Astrocyte (in vitro differentiated cells and primary cell): ENCODE measurements at regions not wholly inside any gene's neighbourhood (a gene's known extent, or its start where the extent isn't known, plus 50 kb on each side); places are given as distances from the start of the nearest gene placed in this dataset.

Experiments
- DNase-seq: peaks from one replicate; pipeline ENCODE4 v3.0.0-alpha.2; 2010; ENCODE audit warnings: low read depth
- FAIRE-seq: peaks from 2 replicates; lab custom pipeline; 2011; peaks lifted over from hg19 to GRCh38; lab: Jason Lieb, UNC
- H2AFZ ChIP-seq: 2 replicates; pipeline ENCODE4 v1.6.0; 2012; ENCODE audit warnings: low read depth, low read length, inconsistent platforms
- H3K27ac ChIP-seq: 2 replicates; pipeline ENCODE4 v1.5.1; 2011; ENCODE audit warnings: low read depth, low read length, inconsistent platforms
- H3K27me3 ChIP-seq: 2 replicates; pipeline ENCODE4 v1.6.0; 2011; ENCODE audit warnings: low read length, inconsistent platforms; ENCODE audit not compliant: insufficient read depth
- H3K36me3 ChIP-seq: 2 replicates; pipeline ENCODE4 v1.5.1; 2011; ENCODE audit warnings: low read length, inconsistent platforms; ENCODE audit not compliant: insufficient read depth
- H3K4me1 ChIP-seq: 2 replicates; pipeline ENCODE4 v1.5.1; 2011; ENCODE audit warnings: low read length, inconsistent platforms; ENCODE audit not compliant: insufficient read depth
- H3K4me2 ChIP-seq: 2 replicates; pipeline ENCODE4 v1.6.0; 2012; ENCODE audit warnings: low read length, inconsistent platforms
- H3K4me3 ChIP-seq: 2 replicates; pipeline ENCODE4 v1.5.1; 2011; ENCODE audit warnings: low read depth, mild to moderate bottlenecking, low read length, inconsistent platforms; ENCODE audit not compliant: insufficient read depth
- H3K79me2 ChIP-seq: 2 replicates; pipeline ENCODE4 v1.6.0; 2012; ENCODE audit warnings: mild to moderate bottlenecking, low read length, inconsistent platforms; ENCODE audit not compliant: insufficient read depth
- H3K9ac ChIP-seq: 2 replicates; pipeline ENCODE4 v1.6.0; 2012; ENCODE audit warnings: mild to moderate bottlenecking, low read length, inconsistent platforms
- H3K9me3 ChIP-seq: 2 replicates; pipeline ENCODE4 v1.5.1; 2012; ENCODE audit warnings: low read depth, mild to moderate bottlenecking, low read length, inconsistent platforms; ENCODE audit not compliant: insufficient read depth
- H4K20me1 ChIP-seq: 2 replicates; pipeline ENCODE4 v1.6.0; 2012; ENCODE audit warnings: low read length, inconsistent platforms; ENCODE audit not compliant: insufficient read depth
- H3K27ac Mint-ChIP-seq: one replicate; pipeline ENCODE4 v1.8.0; 2021; ENCODE audit warnings: mild to moderate bottlenecking, mixed read lengths; ENCODE audit not compliant: unreplicated experiment
- H3K27me3 Mint-ChIP-seq: one replicate; pipeline ENCODE4 v1.8.0; 2021; ENCODE audit warnings: low read depth, mixed read lengths; ENCODE audit not compliant: unreplicated experiment
- H3K36me3 Mint-ChIP-seq: one replicate; pipeline ENCODE4 v1.8.0; 2021; ENCODE audit warnings: low read depth, mixed read lengths; ENCODE audit not compliant: unreplicated experiment
- H3K4me1 Mint-ChIP-seq: one replicate; pipeline ENCODE4 v1.8.0; 2021; ENCODE audit warnings: low read depth, mixed read lengths; ENCODE audit not compliant: unreplicated experiment
- H3K4me3 Mint-ChIP-seq: one replicate; pipeline ENCODE4 v1.8.0; 2021; ENCODE audit warnings: mild to moderate bottlenecking, moderate library complexity, mixed read lengths; ENCODE audit not compliant: unreplicated experiment
- H3K9me3 Mint-ChIP-seq: one replicate; pipeline ENCODE4 v1.8.0; 2021; ENCODE audit warnings: mild to moderate bottlenecking, mixed read lengths; ENCODE audit not compliant: unreplicated experiment
- CTCF ChIP-seq: IDR thresholded peaks from 2 replicates; pipeline ENCODE4 v1.5.1; 2011; ENCODE audit warnings: low read depth, mild to moderate bottlenecking, inconsistent platforms, low read length, moderate library complexity; ENCODE audit not compliant: insufficient read depth
- EZH2 ChIP-seq: IDR thresholded peaks from 2 replicates; pipeline ENCODE4 v1.6.1; 2012; ENCODE audit warnings: mild to moderate bottlenecking, low read length, inconsistent platforms; ENCODE audit not compliant: insufficient read depth

- H3K79me2 ChIP-seq, result no peaks in the 10 kb centered on the region
- H3K9ac ChIP-seq, result no peak overlapping the region
- no peak overlapping the region for H3K4me2 ChIP-seq
- H3K4me1 ChIP-seq, result no peaks in the 10 kb centered on the region
- no peaks in the 10 kb centered on the region for H3K9me3 ChIP-seq
- H3K27me3 ChIP-seq, result no peaks in the 10 kb centered on the region
- no peak overlapping the region for H3K27ac ChIP-seq
- H3K27me3 Mint-ChIP-seq, result no peaks in the 10 kb centered on the region
- H3K36me3 ChIP-seq, result no peaks in the 10 kb centered on the region
- H3K27ac Mint-ChIP-seq, result no peak overlapping the region
- H4K20me1 ChIP-seq, result no peaks in the 10 kb centered on the region
- no peaks in the 10 kb centered on the region for H3K9me3 Mint-ChIP-seq
- DNase-seq (no peak), FAIRE-seq (no peak)
- H3K36me3 Mint-ChIP-seq, result no peaks in the 10 kb centered on the region
- no peak overlapping the region for H2AFZ ChIP-seq
- H3K4me3 ChIP-seq, result no peak overlapping the region
- no peak overlapping the region for H3K4me3 Mint-ChIP-seq
- no peak for TF ChIP-seq CTCF
- TF ChIP-seq EZH2, result no peak
- no peaks in the 10 kb centered on the region for H3K4me1 Mint-ChIP-seq
Measured at GRCh38 chr14:42556551-42556950, 949.9 kb downstream of the LRFN5 start.

GRCh38 chr14:42555365-42555764 is 948.7 kb downstream of the LRFN5 start:
- H3K9me3 Mint-ChIP-seq, result no peaks in the 10 kb centered on the region
- H2AFZ ChIP-seq, result no peak overlapping the region
- DNase-seq (no peak), FAIRE-seq (no peak)
- H3K27ac Mint-ChIP-seq, result no peak overlapping the region
- H3K9me3 ChIP-seq, result no peaks in the 10 kb centered on the region
- no peaks in the 10 kb centered on the region for H3K27me3 Mint-ChIP-seq
- no peaks in the 10 kb centered on the region for H4K20me1 ChIP-seq
- no peaks in the 10 kb centered on the region for H3K27me3 ChIP-seq
- no peaks in the 10 kb centered on the region for H3K36me3 ChIP-seq
- no peaks in the 10 kb centered on the region for H3K79me2 ChIP-seq
- H3K27ac ChIP-seq, result no peak overlapping the region
- H3K4me3 ChIP-seq, result no peak overlapping the region
- H3K4me1 Mint-ChIP-seq, result no peaks in the 10 kb centered on the region
- no peak overlapping the region for H3K4me3 Mint-ChIP-seq
- H3K4me2 ChIP-seq, result no peak overlapping the region
- TF ChIP-seq EZH2 (no peak), CTCF (no peak)
- no peaks in the 10 kb centered on the region for H3K4me1 ChIP-seq
- no peak overlapping the region for H3K9ac ChIP-seq
- H3K36me3 Mint-ChIP-seq, result no peaks in the 10 kb centered on the region

- H4K20me1 ChIP-seq, result no peaks in the 10 kb centered on the region
- Mint-ChIP-seq H3K36me3 (no peaks in the 10 kb centered on the region), H3K9me3 (no peaks in the 10 kb centered on the region), H3K4me3 (no peak overlapping the region), H3K27ac (no peak overlapping the region), H3K4me1 (no peaks in the 10 kb centered on the region), H3K27me3 (no peaks in the 10 kb centered on the region)
- no peaks in the 10 kb centered on the region for H3K27me3 ChIP-seq
- H3K4me1 ChIP-seq, result no peaks in the 10 kb centered on the region
- H3K4me3 ChIP-seq, result no peak overlapping the region
- H3K9ac ChIP-seq, result no peak overlapping the region
- H3K9me3 ChIP-seq, result no peaks in the 10 kb centered on the region
- H3K4me2 ChIP-seq, result no peak overlapping the region
- no peak overlapping the region for H3K27ac ChIP-seq
- DNase-seq (no peak), FAIRE-seq (no peak)
- H2AFZ ChIP-seq, result no peak overlapping the region
- H3K36me3 ChIP-seq, result no peaks in the 10 kb centered on the region
- no peaks in the 10 kb centered on the region for H3K79me2 ChIP-seq
- TF ChIP-seq EZH2 (no peak), CTCF (no peak)
Measured at GRCh38 chr14:42554091-42554490, 947.4 kb downstream of the LRFN5 start.
